H1 (cell line): ENCODE measurements at regions not wholly inside any gene's neighbourhood (a gene's known extent, or its start where the extent isn't known, plus 50 kb on each side); places are given as distances from the start of the nearest gene placed in this dataset.

ENCODE experiments used
- CTCF ChIA-PET: fragments of 300-600 bp; sonication (Branson Sonifier 250); formaldehyde crosslinking; loops from one replicate; lab custom pipeline; 2021; ENCODE audit not compliant: partially characterized antibody; lab: Charles Lee
- POLR2A ChIA-PET: fragments of 300-600 bp; sonication (Branson Sonifier 250); formaldehyde crosslinking; loops from one replicate; lab custom pipeline; 2021; ENCODE audit warnings: inconsistent platforms; ENCODE audit not compliant: partially characterized antibody; lab: Charles Lee
- DNase-seq, 2 experiments: peaks; one replicate each; pipeline versions ENCODE4 v3.0.0 to v3.0.0-alpha.2; 2010 to 2022; ENCODE audit warnings: low spot score in 2 of 2, low read depth in 1 of 2, mixed read lengths in 1 of 2
- FAIRE-seq: peaks from 2 replicates; lab custom pipeline; 2011; peaks lifted over from hg19 to GRCh38; lab: Jason Lieb, UNC
- H2AFZ ChIP-seq: 2 replicates; pipeline ENCODE4 v1.8.1; 2012; ENCODE audit warnings: low read length, inconsistent platforms
- H2AK5ac ChIP-seq: 2 replicates; pipeline ENCODE4 v1.6.1; 2013; ENCODE audit warnings: low read depth, low read length
- H2BK120ac ChIP-seq: replicated peaks from 2 replicates; pipeline ENCODE3; 2013; ENCODE audit warnings: low read depth, low read length, inconsistent platforms
- H2BK12ac ChIP-seq: 2 replicates; pipeline ENCODE4 v1.6.1; 2013; ENCODE audit warnings: low read depth, low read length
- H2BK15ac ChIP-seq: 2 replicates; pipeline ENCODE4 v1.6.1; 2013; ENCODE audit warnings: low read length
- H2BK20ac ChIP-seq: 2 replicates; pipeline ENCODE4 v1.6.1; 2013; ENCODE audit warnings: low read length
- H2BK5ac ChIP-seq: 2 replicates; pipeline ENCODE4 v1.6.1; 2013; ENCODE audit warnings: low read depth, low read length
- H3K14ac ChIP-seq: 2 replicates; pipeline ENCODE4 v1.6.1; 2013; ENCODE audit warnings: inconsistent platforms; ENCODE audit not compliant: insufficient read length
- H3K18ac ChIP-seq: 2 replicates; pipeline ENCODE4 v1.6.1; 2013; ENCODE audit warnings: low read length; ENCODE audit errors: extremely low read depth
- H3K23ac ChIP-seq: 2 replicates; pipeline ENCODE4 v1.6.1; 2013; ENCODE audit warnings: inconsistent platforms; ENCODE audit not compliant: insufficient read length
- H3K23me2 ChIP-seq: 2 replicates; pipeline ENCODE4 v1.6.1; 2013; ENCODE audit warnings: low read depth, low read length
- H3K27ac ChIP-seq: 2 replicates; pipeline ENCODE4 v1.6.1; 2011; ENCODE audit warnings: low read depth, low read length, inconsistent platforms
- H3K27me3 ChIP-seq, 4 experiments: replicated peaks in 1 of 4; 1 replicate in 1 of 4; 2 replicates in 3 of 4; pipeline versions ENCODE4 v1.6.1 to v1.8.1; 2011 to 2013; ENCODE audit warnings: low read length in 3 of 4, mild to moderate bottlenecking in 3 of 4, inconsistent platforms in 2 of 4, mixed read lengths in 2 of 4, moderate library complexity in 1 of 4; ENCODE audit not compliant: control insufficient read depth in 3 of 4, insufficient read depth in 3 of 4; ENCODE audit errors: extremely low read depth in 1 of 4
- H3K36me3 ChIP-seq, 4 experiments: 2 replicates each; pipeline versions ENCODE4 v1.6.1 to v1.8.1; 2011 to 2013; ENCODE audit warnings: mild to moderate bottlenecking in 4 of 4, low read length in 3 of 4, moderate library complexity in 2 of 4, control low read depth in 1 of 4, inconsistent platforms in 1 of 4; ENCODE audit not compliant: insufficient read depth in 4 of 4, control insufficient read depth in 2 of 4
- H3K4ac ChIP-seq: replicated peaks from 2 replicates; pipeline ENCODE3; 2013; ENCODE audit warnings: low read length, low read depth, mixed read lengths, inconsistent platforms; ENCODE audit not compliant: insufficient read length
- H3K4me1 ChIP-seq, 4 experiments: replicated peaks in 1 of 4; 1 replicate in 1 of 4; 2 replicates in 3 of 4; pipeline versions ENCODE4 v1.6.1 to v1.8.1; 2011 to 2013; ENCODE audit warnings: low read length in 3 of 4, inconsistent platforms in 2 of 4, mixed read lengths in 1 of 4; ENCODE audit not compliant: insufficient read depth in 4 of 4, control insufficient read depth in 3 of 4
- H3K4me2 ChIP-seq, 2 experiments: 2 replicates each; pipeline versions ENCODE4 v1.6.1 to v1.8.1; 2011 to 2013; ENCODE audit warnings: low read depth in 2 of 2, low read length in 2 of 2, control low read depth in 1 of 2, inconsistent platforms in 1 of 2, mild to moderate bottlenecking in 1 of 2; ENCODE audit not compliant: insufficient read depth in 1 of 2
- H3K4me3 ChIP-seq, 4 experiments: fragments of 200-600, 300-600 bp in 1 of 4; sonication (generic), shearing (Covaris generic), sonication (Bioruptor Twin) in 1 of 4; 2 replicates each; pipeline versions ENCODE4 v1.5.1 to v1.8.1; 2011 to 2016; ENCODE audit warnings: low read length in 4 of 4, low read depth in 3 of 4, control low read depth in 2 of 4, inconsistent platforms in 2 of 4, mild to moderate bottlenecking in 2 of 4, mixed read lengths in 1 of 4, moderate library complexity in 1 of 4; ENCODE audit not compliant: insufficient read depth in 2 of 4; ENCODE audit errors: extremely low read depth in 1 of 4
- H3K56ac ChIP-seq: replicated peaks from 2 replicates; pipeline ENCODE3; 2013; ENCODE audit warnings: low read depth, mild to moderate bottlenecking, mixed read lengths, low read length, inconsistent platforms; ENCODE audit not compliant: insufficient read length
- H3K79me1 ChIP-seq: 2 replicates; pipeline ENCODE4 v1.6.1; 2013; ENCODE audit warnings: low read depth, low read length, control low read depth
- H3K79me2 ChIP-seq, 2 experiments: 2 replicates each; pipeline versions ENCODE4 v1.6.1 to v1.8.1; 2012 to 2013; ENCODE audit warnings: low read length in 2 of 2, mild to moderate bottlenecking in 2 of 2, inconsistent platforms in 1 of 2; ENCODE audit not compliant: insufficient read depth in 2 of 2, control insufficient read depth in 1 of 2
- H3K9ac ChIP-seq, 4 experiments: replicated peaks in 1 of 4; 1 replicate in 1 of 4; 2 replicates in 3 of 4; pipeline versions ENCODE4 v1.6.1 to v1.8.1; 2011 to 2013; ENCODE audit warnings: low read depth in 3 of 4, low read length in 3 of 4, control low read depth in 2 of 4, mild to moderate bottlenecking in 2 of 4, moderate library complexity in 2 of 4, inconsistent platforms in 1 of 4; ENCODE audit errors: extremely low read depth in 1 of 4
- H3K9me3 ChIP-seq, 2 experiments: 2 replicates each; pipeline versions ENCODE4 v1.6.1 to v1.8.1; 2012 to 2013; ENCODE audit warnings: mild to moderate bottlenecking in 2 of 2, moderate library complexity in 2 of 2, control low read depth in 1 of 2, inconsistent platforms in 1 of 2, low read depth in 1 of 2, low read length in 1 of 2, mixed read lengths in 1 of 2; ENCODE audit not compliant: insufficient read depth in 2 of 2
- H4K20me1 ChIP-seq, 2 experiments: replicated peaks in 1 of 2; 2 replicates each; pipeline versions ENCODE3 to v1.8.1; 2011 to 2013; ENCODE audit warnings: inconsistent platforms in 2 of 2, low read length in 2 of 2, mild to moderate bottlenecking in 1 of 2; ENCODE audit not compliant: insufficient read depth in 2 of 2, control insufficient read depth in 1 of 2
- H4K5ac ChIP-seq: 2 replicates; pipeline ENCODE4 v1.6.1; 2013; ENCODE audit warnings: low read length, low read depth, mixed read lengths, inconsistent platforms; ENCODE audit not compliant: insufficient read length
- H4K8ac ChIP-seq: 2 replicates; pipeline ENCODE4 v1.8.0; 2013; ENCODE audit warnings: mild to moderate bottlenecking, moderate library complexity, low read length, inconsistent platforms; ENCODE audit not compliant: insufficient read depth; ENCODE audit errors: extremely low read depth
- H4K91ac ChIP-seq: replicated peaks from 2 replicates; pipeline ENCODE3; 2013; ENCODE audit warnings: low read length, mixed read lengths, inconsistent platforms; ENCODE audit not compliant: insufficient read length
- ASH2L ChIP-seq: fragments of 200-600, 300-600 bp; sonication (generic); IDR thresholded peaks from one replicate; pipeline ENCODE4 v1.7.1; 2017; ENCODE audit warnings: low read length
- JUN ChIP-seq: IDR thresholded peaks from 2 replicates; pipeline ENCODE4 v1.6.1; 2011; ENCODE audit warnings: low read depth, mild to moderate bottlenecking, improper control_type of control experiment, low read length
- SP4 ChIP-seq: IDR thresholded peaks from 2 replicates; pipeline ENCODE4 v1.6.1; 2012; ENCODE audit warnings: low read length, inconsistent platforms
- SUZ12 ChIP-seq: fragments of 200-600 bp; sonication (generic); IDR thresholded peaks from 2 replicates; pipeline ENCODE4 v1.6.1; 2012; ENCODE audit warnings: mild to moderate bottlenecking, inconsistent platforms, low read length, moderate library complexity, mixed read lengths
- TAF7 ChIP-seq: optimal IDR thresholded peaks from 2 replicates; pipeline ENCODE3; 2011; ENCODE audit warnings: low read depth, mild to moderate bottlenecking, inconsistent platforms, low read length, moderate library complexity, borderline replicate concordance
- ZNF274 ChIP-seq: IDR thresholded peaks from 2 replicates; pipeline ENCODE4 v1.7.0; 2012; ENCODE audit warnings: low read length, borderline replicate concordance; ENCODE audit errors: extremely low read depth
- WGBS, 2 experiments: shearing (Covaris generic) in 1 of 2; methylation state at CpG; one replicate each; pipeline versions ENCODE4 v1.1.6 to v1.1.7; 2013 to 2015; ENCODE audit warnings: low lambda C conversion rate in 2 of 2, mixed read lengths in 2 of 2, inconsistent platforms in 1 of 2, low coverage in 1 of 2, missing lambda C conversion rate in 1 of 2; ENCODE audit not compliant: insufficient replicate concordance in 2 of 2, insufficient coverage in 1 of 2, insufficient read length in 1 of 2; ENCODE audit errors: extremely low coverage in 1 of 2, missing lambda C conversion rate in 1 of 2; 5-methylcytosine and 5-hydroxymethylcytosine counted together
- TF ChIP-seq, protein P1 (sequence below): IDR thresholded peaks from 2 replicates; pipeline ENCODE4 v1.6.1; 2012; ENCODE audit warnings: inconsistent platforms

DNA sequence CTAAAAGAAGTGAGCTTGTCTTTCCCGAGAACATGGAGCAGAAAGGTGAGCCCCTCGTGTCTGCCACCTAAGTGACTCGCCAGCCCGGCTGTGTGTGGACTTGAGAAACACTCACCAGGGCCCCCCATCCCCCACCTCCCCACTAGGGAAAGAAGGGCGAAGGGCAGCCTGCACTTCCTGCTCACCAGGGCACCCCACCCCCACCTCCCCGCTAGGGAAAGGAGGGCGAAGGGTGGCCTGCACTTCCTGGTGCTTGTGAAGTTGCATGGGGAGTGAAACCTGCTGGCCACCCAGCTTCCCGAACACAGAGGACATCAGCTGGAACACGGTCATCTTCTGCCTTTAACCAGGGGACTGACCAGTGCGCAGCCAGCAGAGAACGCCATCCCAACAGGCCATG is 402.7 kb upstream of the SALL3 start:
- H3K79me2 ChIP-seq = no peaks in the 10 kb centered on the region
- H3K9me3 ChIP-seq = peaks cover 17 to 33% of the 10 kb centered on the region in 2 experiments
- no peak overlapping the region for H3K9ac ChIP-seq
- no peaks in the 10 kb centered on the region for H3K36me3 ChIP-seq
- H2AFZ ChIP-seq = no peak overlapping the region
- FAIRE-seq (no peak), DNase-seq (peak in 1 of 2 experiments; percentile 26)
- no peaks in the 10 kb centered on the region for H4K20me1 ChIP-seq
- no peaks in the 10 kb centered on the region for H3K27me3 ChIP-seq
- ChIA-PET POLR2A (no interaction called here), CTCF (interaction anchor here (0.8 to 0.9 kb wide), 2 partner anchors 12 to 672 kb away, joined by 3 read pairs; no protein-coding TSS in a partner anchor)
- H2BK5ac ChIP-seq = no peak overlapping the region
- WGBS, 2 experiments = 96% methylated on average over 11 of the region's 11 CpGs; no CpG with 5 or more reads in 1 of the 2 experiments
- H3K4me3 ChIP-seq = no peak overlapping the region
- no peak for TF ChIP-seq SUZ12
- no peak for TF ChIP-seq SP4
- TF ChIP-seq ZNF274 = no peak
- no peak for TF ChIP-seq JUN
- TF ChIP-seq TAF7 = no peak
- TF ChIP-seq, protein P1, sequence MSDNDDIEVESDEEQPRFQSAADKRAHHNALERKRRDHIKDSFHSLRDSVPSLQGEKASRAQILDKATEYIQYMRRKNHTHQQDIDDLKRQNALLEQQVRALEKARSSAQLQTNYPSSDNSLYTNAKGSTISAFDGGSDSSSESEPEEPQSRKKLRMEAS = no peak
- TF ChIP-seq ASH2L = no peak
- no peak overlapping the region for H2BK12ac ChIP-seq
- H3K23ac ChIP-seq = no peak overlapping the region
- H2BK20ac ChIP-seq = no peak overlapping the region
- no peak overlapping the region for H2AK5ac ChIP-seq
- no peak overlapping the region for H4K5ac ChIP-seq
- H2BK120ac ChIP-seq = no peak overlapping the region
- H3K14ac ChIP-seq = no peak overlapping the region
- H2BK15ac ChIP-seq = no peak overlapping the region
- H3K4ac ChIP-seq = no peak overlapping the region
- H4K91ac ChIP-seq = no peak overlapping the region
- H3K4me1 ChIP-seq = peaks cover 0 to 3% (median 0%) of the 10 kb centered on the region in 4 experiments; a peak in 1 of 7 replicates
- H3K18ac ChIP-seq = no peak overlapping the region
- H3K4me2 ChIP-seq = no peak overlapping the region
- H3K56ac ChIP-seq = no peak overlapping the region
- no peaks in the 10 kb centered on the region for H3K23me2 ChIP-seq
- no peaks in the 10 kb centered on the region for H3K79me1 ChIP-seq
- H3K27ac ChIP-seq = no peak overlapping the region
- H4K8ac ChIP-seq = no peak overlapping the region
